ENCODE measurements at regions not wholly inside any gene's neighbourhood (a gene's known extent, or its start where the extent isn't known, plus 50 kb on each side); places are given as distances from the start of the nearest gene placed in this dataset.

- TF ChIP-seq, protein P1, sequence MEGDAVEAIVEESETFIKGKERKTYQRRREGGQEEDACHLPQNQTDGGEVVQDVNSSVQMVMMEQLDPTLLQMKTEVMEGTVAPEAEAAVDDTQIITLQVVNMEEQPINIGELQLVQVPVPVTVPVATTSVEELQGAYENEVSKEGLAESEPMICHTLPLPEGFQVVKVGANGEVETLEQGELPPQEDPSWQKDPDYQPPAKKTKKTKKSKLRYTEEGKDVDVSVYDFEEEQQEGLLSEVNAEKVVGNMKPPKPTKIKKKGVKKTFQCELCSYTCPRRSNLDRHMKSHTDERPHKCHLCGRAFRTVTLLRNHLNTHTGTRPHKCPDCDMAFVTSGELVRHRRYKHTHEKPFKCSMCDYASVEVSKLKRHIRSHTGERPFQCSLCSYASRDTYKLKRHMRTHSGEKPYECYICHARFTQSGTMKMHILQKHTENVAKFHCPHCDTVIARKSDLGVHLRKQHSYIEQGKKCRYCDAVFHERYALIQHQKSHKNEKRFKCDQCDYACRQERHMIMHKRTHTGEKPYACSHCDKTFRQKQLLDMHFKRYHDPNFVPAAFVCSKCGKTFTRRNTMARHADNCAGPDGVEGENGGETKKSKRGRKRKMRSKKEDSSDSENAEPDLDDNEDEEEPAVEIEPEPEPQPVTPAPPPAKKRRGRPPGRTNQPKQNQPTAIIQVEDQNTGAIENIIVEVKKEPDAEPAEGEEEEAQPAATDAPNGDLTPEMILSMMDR (IDR thresholded peaks at IDR 0.05; ENCODE audit: control insufficient read depth, extremely low read depth, insufficient read depth) = no peak
- DNase-seq (ENCODE audit: low read depth) = no peak
Observed at GRCh38 chr9:104238668-104239067, 144.6 kb downstream of the SMC2 start.

GRCh38 chr9:104240890-104241289, 146.8 kb downstream of the SMC2 start:
- no peak overlapping the region for H3K4me3 ChIP-seq (ENCODE audit: low read depth, low read length)
- TF ChIP-seq, protein P1 (IDR thresholded peaks at IDR 0.05; ENCODE audit: control insufficient read depth, extremely low read depth, insufficient read depth) = no peak
- DNase-seq (ENCODE audit: low read depth) = no peak

More at GRCh38 chr9:104238668-104239067, 144.6 kb downstream of the SMC2 start:
- H3K4me3 ChIP-seq (ENCODE audit: low read depth, low read length) = no peak overlapping the region

DNA sequence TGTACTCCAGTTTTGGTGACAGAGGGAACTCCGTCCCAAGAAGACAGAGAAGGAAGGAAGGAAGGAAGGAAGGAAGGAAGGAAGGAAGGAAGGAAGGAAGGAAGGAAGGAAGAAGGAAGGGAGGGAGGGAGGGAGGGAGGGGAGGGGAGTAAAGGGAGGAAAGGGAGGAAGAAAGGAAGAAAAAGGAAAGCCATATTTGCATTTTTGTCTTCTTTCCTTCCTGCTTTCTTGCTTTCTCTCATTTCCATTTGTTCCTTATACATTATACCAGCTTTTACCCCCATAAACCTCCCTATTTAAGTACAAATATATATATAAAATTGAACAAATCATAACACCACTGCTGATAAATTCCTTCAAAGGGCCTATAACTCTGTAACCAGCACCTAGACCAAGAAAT, 151.8 kb downstream of the SMC2 start:
- TF ChIP-seq, protein P1 (IDR thresholded peaks at IDR 0.05; ENCODE audit: control insufficient read depth, extremely low read depth, insufficient read depth) = no peak
- H3K4me3 ChIP-seq (ENCODE audit: low read depth, low read length) = no peak overlapping the region
- no peak for DNase-seq (ENCODE audit: low read depth)

- no peak for DNase-seq (ENCODE audit: low read depth)
- TF ChIP-seq, protein P1 (IDR thresholded peaks at IDR 0.05; ENCODE audit: control insufficient read depth, extremely low read depth, insufficient read depth) = no peak
- H3K4me3 ChIP-seq (ENCODE audit: low read depth, low read length) = no peak overlapping the region
Observed at GRCh38 chr9:104247899-104248460, 153.9 kb downstream of the SMC2 start.

DNA sequence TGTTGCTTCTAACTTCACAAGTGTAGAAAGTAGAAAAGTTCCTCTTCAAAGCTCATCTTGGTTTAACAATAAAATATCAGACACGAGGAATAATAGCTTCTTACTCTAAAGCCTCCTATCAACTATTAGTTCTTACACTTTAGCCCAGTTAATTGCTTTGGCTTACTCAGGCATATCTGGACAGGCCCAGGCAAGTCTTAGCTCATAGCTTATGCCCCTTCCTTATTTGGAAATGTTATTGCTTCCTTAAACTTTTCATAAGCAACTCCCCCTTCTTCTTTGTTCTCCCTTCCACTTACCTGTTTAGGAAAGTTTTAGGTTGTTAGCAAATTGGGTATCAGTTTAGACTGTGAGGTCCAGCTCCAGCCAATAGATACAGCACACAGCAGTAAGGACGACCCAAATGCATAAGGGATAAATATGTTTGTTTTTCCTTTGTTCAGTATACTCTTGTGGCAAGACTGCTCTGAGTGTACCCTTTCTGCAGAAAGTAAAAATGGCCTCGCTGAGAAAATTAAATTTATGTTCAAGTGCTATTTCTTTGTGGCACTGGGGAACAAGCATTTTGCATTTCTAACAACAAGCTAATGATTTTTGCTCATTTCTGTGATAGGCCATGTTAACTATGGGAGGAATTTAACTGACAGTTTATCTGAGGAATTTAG, 162.1 kb downstream of the SMC2 start:
- no peak for DNase-seq (ENCODE audit: low read depth)
- no peak overlapping the region for H3K4me3 ChIP-seq (ENCODE audit: low read depth, low read length)
- TF ChIP-seq, protein P1 (IDR thresholded peaks at IDR 0.05; ENCODE audit: control insufficient read depth, extremely low read depth, insufficient read depth) = no peak

DNA sequence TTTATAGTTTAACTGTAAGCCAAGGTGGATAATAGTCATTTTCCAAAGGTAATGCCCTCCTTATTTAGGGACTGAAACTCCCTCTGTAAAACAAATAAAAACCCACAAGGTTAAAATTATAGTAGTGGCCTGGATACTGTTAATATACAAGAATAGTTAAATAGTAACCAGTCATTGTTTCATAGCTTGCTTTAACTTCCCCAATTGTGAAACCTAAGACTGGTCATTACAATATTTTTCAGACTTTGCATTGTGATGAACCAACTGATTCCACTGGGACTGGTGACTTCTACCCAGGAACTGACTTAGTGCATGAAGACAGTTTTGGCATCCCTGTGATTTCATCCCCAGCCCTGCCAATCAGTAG, 162.6 kb downstream of the SMC2 start:
- TF ChIP-seq, protein P1 (IDR thresholded peaks at IDR 0.05; ENCODE audit: control insufficient read depth, extremely low read depth, insufficient read depth) = no peak
- H3K4me3 ChIP-seq (ENCODE audit: low read depth, low read length) = no peak overlapping the region
- no peak for DNase-seq (ENCODE audit: low read depth)

Measured in LNCaP clone FGC (cell line).